Liver (tissue), 8 donors: ENCODE measurements at regions not wholly inside any gene's neighbourhood (a gene's known extent, or its start where the extent isn't known, plus 50 kb on each side); places are given as distances from the start of the nearest gene placed in this dataset.

Experiments used
- DNase-seq: peaks from one replicate; pipeline ENCODE4 v3.0.0-alpha.2; 2017; ENCODE audit warnings: low spot score
- H3K27ac ChIP-seq, 2 donors: one replicate each; pipeline ENCODE4 v1.7.0; 2013; ENCODE audit warnings: inconsistent platforms in 2 of 2, low read length in 2 of 2, control low read depth in 1 of 2, low read depth in 1 of 2, mild to moderate bottlenecking in 1 of 2
- H3K27me3 ChIP-seq, 4 donors: one replicate each; pipeline versions ENCODE4 v1.6.1 to v1.7.0; 2013; ENCODE audit warnings: low read length in 3 of 4, inconsistent platforms in 1 of 4, mild to moderate bottlenecking in 1 of 4, moderate library complexity in 1 of 4; ENCODE audit not compliant: control insufficient read depth in 4 of 4, insufficient read depth in 4 of 4
- H3K36me3 ChIP-seq, 4 donors: one replicate each; pipeline versions ENCODE4 v1.6.1 to v1.7.0; 2013; ENCODE audit warnings: low read length in 3 of 4, mild to moderate bottlenecking in 3 of 4, low read depth in 1 of 4, moderate library complexity in 1 of 4; ENCODE audit not compliant: control insufficient read depth in 4 of 4, insufficient read depth in 3 of 4
- H3K4me1 ChIP-seq, 4 donors: one replicate each; pipeline versions ENCODE4 v1.6.1 to v1.7.0; 2013; ENCODE audit warnings: low read length in 3 of 4, mild to moderate bottlenecking in 3 of 4, moderate library complexity in 1 of 4; ENCODE audit not compliant: control insufficient read depth in 4 of 4, insufficient read depth in 4 of 4
- H3K4me3 ChIP-seq, 3 donors: one replicate each; pipeline versions ENCODE4 v1.6.1 to v1.7.0; 2013; ENCODE audit warnings: low read length in 3 of 3, control low read depth in 1 of 3, low read depth in 1 of 3, mild to moderate bottlenecking in 1 of 3
- H3K9ac ChIP-seq, 2 donors: one replicate each; pipeline ENCODE4 v1.7.0; 2013; ENCODE audit warnings: low read length in 2 of 2, mild to moderate bottlenecking in 2 of 2, moderate library complexity in 2 of 2, control low read depth in 1 of 2, low read depth in 1 of 2
- H3K9me3 ChIP-seq, 4 donors: one replicate each; pipeline versions ENCODE4 v1.6.1 to v1.7.0; 2013; ENCODE audit warnings: low read length in 3 of 4; ENCODE audit not compliant: control insufficient read depth in 4 of 4
- ATF3 ChIP-seq: IDR thresholded peaks from 2 replicates; pipeline ENCODE4 v1.6.1; 2016; ENCODE audit warnings: antibody characterized with exemption
- EGR1 ChIP-seq, 2 donors: IDR thresholded peaks; 2 replicates each; pipeline ENCODE4 v1.6.1; 2016 to 2018; ENCODE audit warnings: antibody characterized with exemption in 2 of 2, low read depth in 2 of 2
- FOXA1 ChIP-seq: IDR thresholded peaks from 2 replicates; pipeline ENCODE4 v1.6.1; 2016; ENCODE audit warnings: antibody characterized with exemption
- FOXA2 ChIP-seq: IDR thresholded peaks from 2 replicates; pipeline ENCODE4 v1.6.1; 2016; ENCODE audit warnings: antibody characterized with exemption
- GABPA ChIP-seq, 2 donors: IDR thresholded peaks in 1 of 2; conservative IDR thresholded peaks in 1 of 2; 2 replicates each; pipeline ENCODE4 v1.6.1; 2016; ENCODE audit warnings: antibody characterized with exemption in 2 of 2, mild to moderate bottlenecking in 1 of 2, moderate library complexity in 1 of 2
- HNF4G ChIP-seq: IDR thresholded peaks from 2 replicates; pipeline ENCODE4 v1.6.1; 2016; ENCODE audit warnings: antibody characterized with exemption
- JUND ChIP-seq, 2 donors: IDR thresholded peaks; 2 replicates each; pipeline ENCODE4 v1.6.1; 2016; ENCODE audit warnings: antibody characterized with exemption in 2 of 2
- NR2F2 ChIP-seq: IDR thresholded peaks from 2 replicates; pipeline ENCODE4 v1.6.1; 2016; ENCODE audit warnings: antibody characterized with exemption
- RAD21 ChIP-seq, 2 donors: IDR thresholded peaks; 2 replicates each; pipeline ENCODE4 v1.6.1; 2016; ENCODE audit warnings: antibody characterized with exemption in 2 of 2, mild to moderate bottlenecking in 2 of 2
- RXRA ChIP-seq, 2 donors: IDR thresholded peaks; 2 replicates each; pipeline ENCODE4 v1.6.1; 2017 to 2018; ENCODE audit warnings: antibody characterized with exemption in 2 of 2, mild to moderate bottlenecking in 1 of 2
- SP1 ChIP-seq: IDR thresholded peaks from 2 replicates; pipeline ENCODE4 v1.6.1; 2018; ENCODE audit warnings: antibody characterized with exemption, mild to moderate bottlenecking
- TAF1 ChIP-seq: conservative IDR thresholded peaks from 2 replicates; pipeline ENCODE4 v1.6.1; 2016; ENCODE audit warnings: antibody characterized with exemption, mild to moderate bottlenecking
- YY1 ChIP-seq: IDR thresholded peaks from 2 replicates; pipeline ENCODE4 v1.6.1; 2016; ENCODE audit warnings: antibody characterized with exemption, mild to moderate bottlenecking
- WGBS: extraction: QIAGEN DNeasy Blood & Tissue Kit; methylation state at CpG from one replicate; pipeline ENCODE4 v1.1.7; 2013; 5-methylcytosine and 5-hydroxymethylcytosine counted together
- TF ChIP-seq, protein P1 (sequence below): IDR thresholded peaks from 2 replicates; pipeline ENCODE4 v1.6.1; 2016; ENCODE audit warnings: antibody characterized with exemption
- TF ChIP-seq, protein P2 (sequence below): fragments of 150-350 bp; IDR thresholded peaks from 2 replicates; pipeline ENCODE4 v1.5.1; 2017; ENCODE audit warnings: improper control_type of control experiment, low read depth, low read length; ENCODE audit not compliant: missing input control
- TF ChIP-seq, protein P3 (sequence below): IDR thresholded peaks from 2 replicates; pipeline ENCODE4 v1.6.1; 2016; ENCODE audit warnings: antibody characterized with exemption, mild to moderate bottlenecking
- TF ChIP-seq, protein P4 (sequence below): IDR thresholded peaks from 2 replicates; pipeline ENCODE4 v1.6.1; 2016; ENCODE audit warnings: antibody characterized with exemption
- donor health status: healthy.
- donor health status: healthy.
- donor health status: healthy.
- donor health status: healthy.
- donor health status: healthy.

DNA sequence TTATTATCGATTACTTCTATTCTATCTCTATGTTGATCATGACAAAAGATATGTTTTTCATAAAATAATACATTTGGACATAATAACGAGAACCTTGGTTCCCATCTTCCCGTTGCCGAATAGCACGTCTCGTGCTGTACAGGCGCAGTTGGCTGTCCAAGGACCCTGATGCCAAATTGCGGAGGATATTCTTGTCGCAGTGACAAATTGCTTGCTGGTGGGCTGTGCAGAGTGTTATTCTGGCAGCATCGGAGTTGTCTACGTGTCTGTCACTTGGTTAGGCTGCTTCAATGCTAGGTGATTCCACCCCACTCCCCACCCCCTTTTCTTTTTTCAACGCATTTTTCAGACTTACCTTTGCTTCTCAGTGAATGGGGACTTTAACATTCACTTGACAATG lies 546.8 kb downstream of the PRKD1 start:
- TF ChIP-seq, protein P1, sequence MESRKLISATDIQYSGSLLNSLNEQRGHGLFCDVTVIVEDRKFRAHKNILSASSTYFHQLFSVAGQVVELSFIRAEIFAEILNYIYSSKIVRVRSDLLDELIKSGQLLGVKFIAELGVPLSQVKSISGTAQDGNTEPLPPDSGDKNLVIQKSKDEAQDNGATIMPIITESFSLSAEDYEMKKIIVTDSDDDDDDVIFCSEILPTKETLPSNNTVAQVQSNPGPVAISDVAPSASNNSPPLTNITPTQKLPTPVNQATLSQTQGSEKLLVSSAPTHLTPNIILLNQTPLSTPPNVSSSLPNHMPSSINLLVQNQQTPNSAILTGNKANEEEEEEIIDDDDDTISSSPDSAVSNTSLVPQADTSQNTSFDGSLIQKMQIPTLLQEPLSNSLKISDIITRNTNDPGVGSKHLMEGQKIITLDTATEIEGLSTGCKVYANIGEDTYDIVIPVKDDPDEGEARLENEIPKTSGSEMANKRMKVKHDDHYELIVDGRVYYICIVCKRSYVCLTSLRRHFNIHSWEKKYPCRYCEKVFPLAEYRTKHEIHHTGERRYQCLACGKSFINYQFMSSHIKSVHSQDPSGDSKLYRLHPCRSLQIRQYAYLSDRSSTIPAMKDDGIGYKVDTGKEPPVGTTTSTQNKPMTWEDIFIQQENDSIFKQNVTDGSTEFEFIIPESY = no peak
- TF ChIP-seq, protein P2, sequence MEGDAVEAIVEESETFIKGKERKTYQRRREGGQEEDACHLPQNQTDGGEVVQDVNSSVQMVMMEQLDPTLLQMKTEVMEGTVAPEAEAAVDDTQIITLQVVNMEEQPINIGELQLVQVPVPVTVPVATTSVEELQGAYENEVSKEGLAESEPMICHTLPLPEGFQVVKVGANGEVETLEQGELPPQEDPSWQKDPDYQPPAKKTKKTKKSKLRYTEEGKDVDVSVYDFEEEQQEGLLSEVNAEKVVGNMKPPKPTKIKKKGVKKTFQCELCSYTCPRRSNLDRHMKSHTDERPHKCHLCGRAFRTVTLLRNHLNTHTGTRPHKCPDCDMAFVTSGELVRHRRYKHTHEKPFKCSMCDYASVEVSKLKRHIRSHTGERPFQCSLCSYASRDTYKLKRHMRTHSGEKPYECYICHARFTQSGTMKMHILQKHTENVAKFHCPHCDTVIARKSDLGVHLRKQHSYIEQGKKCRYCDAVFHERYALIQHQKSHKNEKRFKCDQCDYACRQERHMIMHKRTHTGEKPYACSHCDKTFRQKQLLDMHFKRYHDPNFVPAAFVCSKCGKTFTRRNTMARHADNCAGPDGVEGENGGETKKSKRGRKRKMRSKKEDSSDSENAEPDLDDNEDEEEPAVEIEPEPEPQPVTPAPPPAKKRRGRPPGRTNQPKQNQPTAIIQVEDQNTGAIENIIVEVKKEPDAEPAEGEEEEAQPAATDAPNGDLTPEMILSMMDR = no peak
- no peak for TF ChIP-seq ATF3
- no peak for TF ChIP-seq SP1
- TF ChIP-seq, protein P3, sequence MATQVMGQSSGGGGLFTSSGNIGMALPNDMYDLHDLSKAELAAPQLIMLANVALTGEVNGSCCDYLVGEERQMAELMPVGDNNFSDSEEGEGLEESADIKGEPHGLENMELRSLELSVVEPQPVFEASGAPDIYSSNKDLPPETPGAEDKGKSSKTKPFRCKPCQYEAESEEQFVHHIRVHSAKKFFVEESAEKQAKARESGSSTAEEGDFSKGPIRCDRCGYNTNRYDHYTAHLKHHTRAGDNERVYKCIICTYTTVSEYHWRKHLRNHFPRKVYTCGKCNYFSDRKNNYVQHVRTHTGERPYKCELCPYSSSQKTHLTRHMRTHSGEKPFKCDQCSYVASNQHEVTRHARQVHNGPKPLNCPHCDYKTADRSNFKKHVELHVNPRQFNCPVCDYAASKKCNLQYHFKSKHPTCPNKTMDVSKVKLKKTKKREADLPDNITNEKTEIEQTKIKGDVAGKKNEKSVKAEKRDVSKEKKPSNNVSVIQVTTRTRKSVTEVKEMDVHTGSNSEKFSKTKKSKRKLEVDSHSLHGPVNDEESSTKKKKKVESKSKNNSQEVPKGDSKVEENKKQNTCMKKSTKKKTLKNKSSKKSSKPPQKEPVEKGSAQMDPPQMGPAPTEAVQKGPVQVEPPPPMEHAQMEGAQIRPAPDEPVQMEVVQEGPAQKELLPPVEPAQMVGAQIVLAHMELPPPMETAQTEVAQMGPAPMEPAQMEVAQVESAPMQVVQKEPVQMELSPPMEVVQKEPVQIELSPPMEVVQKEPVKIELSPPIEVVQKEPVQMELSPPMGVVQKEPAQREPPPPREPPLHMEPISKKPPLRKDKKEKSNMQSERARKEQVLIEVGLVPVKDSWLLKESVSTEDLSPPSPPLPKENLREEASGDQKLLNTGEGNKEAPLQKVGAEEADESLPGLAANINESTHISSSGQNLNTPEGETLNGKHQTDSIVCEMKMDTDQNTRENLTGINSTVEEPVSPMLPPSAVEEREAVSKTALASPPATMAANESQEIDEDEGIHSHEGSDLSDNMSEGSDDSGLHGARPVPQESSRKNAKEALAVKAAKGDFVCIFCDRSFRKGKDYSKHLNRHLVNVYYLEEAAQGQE = no peak
- no peak for TF ChIP-seq TAF1
- Histone ChIP-seq H3K27me3 (no peaks in the 10 kb centered on the region), H3K36me3 (no peaks in the 10 kb centered on the region), H3K9me3 (no peaks in the 10 kb centered on the region), H3K4me1 (no peaks in the 10 kb centered on the region), H3K27ac (no peak overlapping the region), H3K4me3 (no peak overlapping the region), H3K9ac (no peak overlapping the region)
- DNase-seq = no peak
- WGBS = 83% methylated on average over 12 of the region's 12 CpGs

- 59% methylated on average over 2 of the region's 2 CpGs for WGBS
- H3K9ac ChIP-seq = no peak overlapping the region
- TF ChIP-seq EGR1 (IDR thresholded peaks at IDR 0.05; ENCODE audit: low read depth in 2 of 2) (no peak), YY1 (no peak), NR2F2 (no peak), RXRA (IDR thresholded peaks at IDR 0.05) (no peak), JUND (IDR thresholded peaks at IDR 0.05) (no peak), FOXA2 (no peak), RAD21 (IDR thresholded peaks at IDR 0.05) (no peak), TAF1 (no peak), GABPA (IDR thresholded peaks at IDR 0.05 in 1 of 2, conservative IDR thresholded peaks at IDR 0.05 in 1 of 2) (no peak), FOXA1 (no peak), SP1 (no peak), HNF4G (no peak)
- TF ChIP-seq, protein P3 = no peak
- TF ChIP-seq, protein P1 = no peak
- TF ChIP-seq, protein P4, sequence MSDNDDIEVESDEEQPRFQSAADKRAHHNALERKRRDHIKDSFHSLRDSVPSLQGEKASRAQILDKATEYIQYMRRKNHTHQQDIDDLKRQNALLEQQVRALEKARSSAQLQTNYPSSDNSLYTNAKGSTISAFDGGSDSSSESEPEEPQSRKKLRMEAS = no peak
- H3K36me3 ChIP-seq = no peaks in the 10 kb centered on the region
- DNase-seq = no peak
- H3K27me3 ChIP-seq = no peaks in the 10 kb centered on the region
- H3K4me1 ChIP-seq = no peaks in the 10 kb centered on the region
- no peak overlapping the region for H3K4me3 ChIP-seq
- H3K27ac ChIP-seq = no peak overlapping the region
- no peaks in the 10 kb centered on the region for H3K9me3 ChIP-seq
Observed at GRCh38 chr14:29388571-29388970, 539.1 kb downstream of the PRKD1 start.
